ENCODE measurements at regions not wholly inside any gene's neighbourhood (a gene's known extent, or its start where the extent isn't known, plus 50 kb on each side); places are given as distances from the start of the nearest gene placed in this dataset.

DNA sequence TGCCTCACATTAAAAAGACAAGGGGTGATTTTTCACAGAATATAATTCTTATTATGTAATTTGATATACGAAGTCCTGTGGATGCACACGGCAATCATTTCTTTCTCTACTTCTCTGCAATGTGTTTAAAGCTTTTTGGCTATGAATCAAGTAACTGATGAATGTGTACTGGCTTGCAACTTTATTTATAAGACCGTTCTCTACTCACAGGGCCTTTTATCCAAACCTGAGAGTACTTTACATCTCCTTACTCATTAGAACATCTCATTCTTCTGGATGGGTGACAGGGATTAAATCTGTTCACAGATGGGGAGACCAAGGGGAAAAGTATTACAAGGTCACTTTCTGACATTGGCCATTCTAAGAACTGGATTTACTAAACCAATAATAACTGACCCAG lies 215.8 kb upstream of the DIO2 start:
- H3K9me3 Mint-ChIP-seq, result no peaks in the 10 kb centered on the region
- H3K4me3 Mint-ChIP-seq, result no peak overlapping the region
- no peaks in the 10 kb centered on the region for H3K36me3 Mint-ChIP-seq (ENCODE audit: low read depth)
- TF ChIP-seq, protein P1, sequence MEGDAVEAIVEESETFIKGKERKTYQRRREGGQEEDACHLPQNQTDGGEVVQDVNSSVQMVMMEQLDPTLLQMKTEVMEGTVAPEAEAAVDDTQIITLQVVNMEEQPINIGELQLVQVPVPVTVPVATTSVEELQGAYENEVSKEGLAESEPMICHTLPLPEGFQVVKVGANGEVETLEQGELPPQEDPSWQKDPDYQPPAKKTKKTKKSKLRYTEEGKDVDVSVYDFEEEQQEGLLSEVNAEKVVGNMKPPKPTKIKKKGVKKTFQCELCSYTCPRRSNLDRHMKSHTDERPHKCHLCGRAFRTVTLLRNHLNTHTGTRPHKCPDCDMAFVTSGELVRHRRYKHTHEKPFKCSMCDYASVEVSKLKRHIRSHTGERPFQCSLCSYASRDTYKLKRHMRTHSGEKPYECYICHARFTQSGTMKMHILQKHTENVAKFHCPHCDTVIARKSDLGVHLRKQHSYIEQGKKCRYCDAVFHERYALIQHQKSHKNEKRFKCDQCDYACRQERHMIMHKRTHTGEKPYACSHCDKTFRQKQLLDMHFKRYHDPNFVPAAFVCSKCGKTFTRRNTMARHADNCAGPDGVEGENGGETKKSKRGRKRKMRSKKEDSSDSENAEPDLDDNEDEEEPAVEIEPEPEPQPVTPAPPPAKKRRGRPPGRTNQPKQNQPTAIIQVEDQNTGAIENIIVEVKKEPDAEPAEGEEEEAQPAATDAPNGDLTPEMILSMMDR (IDR thresholded peaks at IDR 0.05; ENCODE audit: unreplicated experiment in 3 of 3), result no peak
- no peak overlapping the region for H3K27ac Mint-ChIP-seq
- no peaks in the 10 kb centered on the region for H3K4me1 Mint-ChIP-seq
- H3K27me3 Mint-ChIP-seq (ENCODE audit: low read depth), result no peaks in the 10 kb centered on the region

DNA sequence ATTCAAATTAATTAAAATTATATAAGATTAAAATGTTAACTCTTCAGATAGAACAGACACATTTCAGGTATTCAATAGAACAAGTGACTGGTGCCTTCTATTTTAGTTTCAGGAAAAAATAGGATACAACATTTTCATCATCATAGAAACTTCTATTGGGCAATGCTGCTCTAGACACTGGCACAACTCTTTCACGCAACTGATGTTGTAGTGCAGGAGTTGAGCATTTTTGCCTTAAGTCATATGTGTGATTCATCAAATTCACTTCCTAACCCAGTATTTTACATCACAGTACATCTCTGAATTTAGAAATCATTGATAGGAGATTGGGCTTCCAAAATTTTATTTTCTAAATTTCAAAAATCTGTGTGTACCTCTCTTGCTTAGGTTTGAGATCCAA lies 215.4 kb upstream of the DIO2 start:
- TF ChIP-seq, protein P1 (IDR thresholded peaks at IDR 0.05; ENCODE audit: unreplicated experiment in 3 of 3), result no peak
- H3K27me3 Mint-ChIP-seq (ENCODE audit: low read depth), result no peaks in the 10 kb centered on the region

DNA sequence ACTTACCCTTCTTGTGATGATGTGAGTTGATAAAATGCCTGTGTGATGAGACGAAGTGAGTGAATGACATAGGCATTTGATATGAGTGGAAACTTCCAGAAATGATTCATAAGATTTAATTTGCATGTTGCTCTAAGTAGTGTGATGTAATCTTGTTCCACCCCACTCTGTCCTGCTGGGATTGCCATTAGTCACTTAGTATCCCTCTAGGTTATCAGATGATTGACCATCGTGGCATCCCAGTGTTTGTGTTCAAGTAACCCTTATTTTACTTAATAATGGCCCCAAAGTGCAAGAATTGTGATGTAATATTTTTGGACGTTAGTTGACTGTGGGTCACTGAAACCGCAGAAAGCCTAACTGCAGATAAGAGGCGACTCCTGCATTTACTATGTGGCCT lies 214.4 kb upstream of the DIO2 start:
- H3K27ac Mint-ChIP-seq, result no peak overlapping the region
- H3K9me3 Mint-ChIP-seq, result no peaks in the 10 kb centered on the region
- H3K36me3 Mint-ChIP-seq (ENCODE audit: low read depth), result no peaks in the 10 kb centered on the region

More for the DNA sequence above, 215.4 kb upstream of the DIO2 start:
- Mint-ChIP-seq H3K4me1 (no peaks in the 10 kb centered on the region), H3K36me3 (ENCODE audit: low read depth) (no peaks in the 10 kb centered on the region), H3K27ac (no peak overlapping the region), H3K9me3 (no peaks in the 10 kb centered on the region), H3K4me3 (no peak overlapping the region)

DNA sequence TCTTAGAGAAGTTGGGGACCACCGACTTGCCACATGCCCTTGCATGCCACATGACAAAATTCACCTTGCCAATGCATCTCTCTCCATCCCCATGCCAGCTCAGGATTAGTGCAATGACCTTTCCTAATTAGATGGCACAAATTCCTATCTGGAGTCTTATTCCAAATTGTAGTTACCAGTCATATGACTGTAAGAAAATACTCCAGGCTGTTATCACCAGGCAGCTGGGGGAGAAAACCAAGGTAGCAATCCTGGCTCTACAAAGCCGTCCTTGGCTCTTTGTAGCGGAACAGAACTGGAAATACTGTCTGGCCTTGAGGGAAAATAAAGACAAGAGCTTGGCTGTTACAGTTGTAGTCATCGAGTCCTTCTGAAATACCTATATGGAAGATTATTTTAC lies 208.5 kb upstream of the DIO2 start:
- no peak overlapping the region for H3K27ac Mint-ChIP-seq
- H3K27me3 Mint-ChIP-seq (ENCODE audit: low read depth), result no peaks in the 10 kb centered on the region
- no peak overlapping the region for H3K4me3 Mint-ChIP-seq
- H3K36me3 Mint-ChIP-seq (ENCODE audit: low read depth), result no peaks in the 10 kb centered on the region
- H3K4me1 Mint-ChIP-seq, result no peaks in the 10 kb centered on the region
- TF ChIP-seq, protein P1 (IDR thresholded peaks at IDR 0.05; ENCODE audit: unreplicated experiment in 3 of 3), result no peak
- H3K9me3 Mint-ChIP-seq, result no peaks in the 10 kb centered on the region

More for the DNA sequence above, 214.4 kb upstream of the DIO2 start:
- no peak overlapping the region for H3K4me3 Mint-ChIP-seq
- TF ChIP-seq, protein P1 (IDR thresholded peaks at IDR 0.05; ENCODE audit: unreplicated experiment in 3 of 3), result no peak
- no peaks in the 10 kb centered on the region for H3K4me1 Mint-ChIP-seq
- H3K27me3 Mint-ChIP-seq (ENCODE audit: low read depth), result no peaks in the 10 kb centered on the region

DNA sequence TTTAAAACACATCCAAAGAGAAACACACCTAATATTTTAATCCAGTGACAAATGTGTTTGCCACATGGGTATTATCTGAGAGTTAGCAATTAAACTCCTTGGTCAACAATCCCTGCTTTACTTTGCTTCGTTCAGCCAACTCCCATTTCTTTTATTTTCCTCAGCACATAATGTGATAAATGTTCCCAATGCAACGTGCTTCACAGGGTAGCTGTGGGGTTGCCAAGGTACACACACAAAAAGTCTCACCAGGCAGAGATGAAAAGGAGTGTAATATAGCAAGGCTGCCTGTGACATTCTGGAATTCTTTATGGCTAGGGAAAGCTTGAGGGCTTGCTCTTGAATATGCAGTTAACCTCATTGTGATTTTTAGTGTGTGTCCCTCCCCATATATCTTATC lies 208.0 kb upstream of the DIO2 start:
- H3K27ac Mint-ChIP-seq, result no peak overlapping the region
- H3K9me3 Mint-ChIP-seq, result no peaks in the 10 kb centered on the region
- H3K4me3 Mint-ChIP-seq, result no peak overlapping the region
- no peaks in the 10 kb centered on the region for H3K27me3 Mint-ChIP-seq (ENCODE audit: low read depth)
- TF ChIP-seq, protein P1 (IDR thresholded peaks at IDR 0.05; ENCODE audit: unreplicated experiment in 3 of 3), result no peak
- no peaks in the 10 kb centered on the region for H3K36me3 Mint-ChIP-seq (ENCODE audit: low read depth)
- no peaks in the 10 kb centered on the region for H3K4me1 Mint-ChIP-seq

DNA sequence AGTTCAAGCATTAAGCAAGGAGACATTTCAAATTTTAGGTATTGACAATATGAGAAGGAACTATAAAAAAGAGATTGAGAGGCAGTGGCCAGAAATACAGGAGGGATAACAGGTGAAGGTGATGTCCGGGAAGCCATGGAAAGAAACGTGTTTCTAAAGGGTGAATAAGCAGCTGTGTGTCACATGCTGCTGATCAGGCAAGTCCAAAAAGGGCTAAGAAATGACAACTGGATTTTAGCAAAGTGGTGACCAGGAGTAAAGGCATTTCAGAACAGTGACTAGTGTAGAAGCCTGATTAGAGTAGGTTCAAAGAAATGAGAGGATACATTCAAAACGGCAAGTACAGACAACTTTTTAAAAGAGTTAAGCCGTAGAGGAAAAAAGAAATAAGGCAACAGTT lies 204.3 kb upstream of the DIO2 start:
- Mint-ChIP-seq H3K4me1 (no peaks in the 10 kb centered on the region), H3K27me3 (ENCODE audit: low read depth) (peaks cover 3% of the 10 kb centered on the region), H3K9me3 (no peaks in the 10 kb centered on the region), H3K27ac (no peak overlapping the region), H3K36me3 (ENCODE audit: low read depth) (no peaks in the 10 kb centered on the region), H3K4me3 (no peak overlapping the region)
- TF ChIP-seq, protein P1 (IDR thresholded peaks at IDR 0.05; ENCODE audit: unreplicated experiment in 3 of 3), result no peak

Data from nephron (organoid).